K562 (cell line): ENCODE measurements at regions not wholly inside any gene's neighbourhood (a gene's known extent, or its start where the extent isn't known, plus 50 kb on each side); places are given as distances from the start of the nearest gene placed in this dataset.

Experiments
- ATAC-seq: fragments of 200-7000 bp; cut with Tn5 transposase; 3 replicates; pipeline ENCODE4 v1.9.1; 2020; ENCODE audit warnings: moderate library complexity
- BruUV-seq: library from RNA; stranded (reverse); fragments of 400-500 nt; replicated peaks from 2 replicates; lab custom pipeline; 2021; lab: Mats Ljungman, UMichigan
- CTCF ChIA-PET: fragments of 300-600 bp; formaldehyde crosslinking; extraction: SDS; loops from one replicate; lab custom pipeline; 2021; ENCODE audit warnings: low intra/inter-chr PET ratio; lab: Yijun Ruan, JAX
- POLR2A ChIA-PET: fragments of 300-600, 350-650 bp; sonication (Branson Sonifier 250); formaldehyde crosslinking; extraction: SDS; loops from one replicate; lab custom pipeline; 2021; ENCODE audit warnings: antibody characterized with exemption, inconsistent platforms; lab: Yijun Ruan, JAX
- DNase-seq, 4 experiments: peaks; one replicate each; pipeline versions ENCODE4 v3.0.0 to v3.0.0-alpha.2; 2011 to 2018; ENCODE audit warnings: low spot score in 3 of 4, mixed read lengths in 3 of 4; ENCODE audit errors: extremely low read depth in 1 of 4
- FAIRE-seq: peaks from 2 replicates; lab custom pipeline; 2011; peaks lifted over from hg19 to GRCh38; lab: Jason Lieb, UNC
- H2AFZ ChIP-seq: 2 replicates; pipeline ENCODE4 v1.6.0; 2011; ENCODE audit warnings: low read depth, low read length, control low read depth, inconsistent platforms
- H3K27ac ChIP-seq: fragments of 200-600 bp; 3 replicates; pipeline ENCODE4 v1.8.0; 2011; ENCODE audit warnings: low read depth, mild to moderate bottlenecking, control low read depth, inconsistent platforms, low read length, moderate library complexity, mixed read lengths; ENCODE audit errors: extremely low read depth
- H3K27me3 ChIP-seq, 2 experiments: fragments of 300-600 bp in 1 of 2; 2 replicates in 1 of 2; 3 replicates in 1 of 2; pipeline versions ENCODE4 v1.6.0 to v1.8.0; 2011; ENCODE audit warnings: inconsistent platforms in 2 of 2, low read length in 2 of 2, mild to moderate bottlenecking in 1 of 2, mixed read lengths in 1 of 2, moderate library complexity in 1 of 2; ENCODE audit not compliant: control insufficient read depth in 2 of 2, insufficient read depth in 2 of 2
- H3K36me3 ChIP-seq: fragments of 300-600 bp; 3 replicates; pipeline ENCODE4 v1.8.0; 2011; ENCODE audit warnings: mild to moderate bottlenecking, low read length, inconsistent platforms; ENCODE audit not compliant: control insufficient read depth, insufficient read depth
- H3K4me1 ChIP-seq, 2 experiments: fragments of 200-600 bp in 1 of 2; replicated peaks in 1 of 2; 2 replicates in 1 of 2; 3 replicates in 1 of 2; pipeline versions ENCODE4 v1.5.1 to v1.8.0; 2011; ENCODE audit warnings: inconsistent platforms in 2 of 2, low read length in 2 of 2, mild to moderate bottlenecking in 1 of 2, mixed read lengths in 1 of 2, moderate library complexity in 1 of 2; ENCODE audit not compliant: control insufficient read depth in 2 of 2, insufficient read depth in 2 of 2
- H3K4me2 ChIP-seq: 2 replicates; pipeline ENCODE4 v1.6.1; 2011; ENCODE audit warnings: low read length, control low read depth, inconsistent platforms, mixed read lengths; ENCODE audit not compliant: insufficient read depth
- H3K4me3 ChIP-seq: fragments of 200-600 bp; sonication (generic), shearing (Covaris generic); 2 replicates; pipeline ENCODE4 v1.5.1; 2016; ENCODE audit warnings: control low read depth, inconsistent platforms
- H3K79me2 ChIP-seq: fragments of 200-600 bp; 3 replicates; pipeline ENCODE4 v1.8.0; 2011; ENCODE audit warnings: low read length, inconsistent platforms; ENCODE audit not compliant: control insufficient read depth, insufficient read depth
- H3K9ac ChIP-seq, 2 experiments: 2 replicates each; pipeline versions ENCODE4 v1.6.0 to v1.6.1; 2011; ENCODE audit warnings: low read depth in 2 of 2, low read length in 2 of 2, control low read depth in 1 of 2, inconsistent platforms in 1 of 2, mild to moderate bottlenecking in 1 of 2, mixed read lengths in 1 of 2; ENCODE audit not compliant: insufficient read depth in 1 of 2
- H3K9me1 ChIP-seq: one replicate; pipeline ENCODE4 v1.6.0; 2011; ENCODE audit warnings: inconsistent platforms, mild to moderate bottlenecking, low read length, moderate library complexity; ENCODE audit not compliant: control insufficient read depth, insufficient read depth
- H3K9me3 ChIP-seq: replicated peaks from 2 replicates; pipeline ENCODE4 v1.5.1; 2011; ENCODE audit warnings: low read depth, low read length, inconsistent platforms; ENCODE audit not compliant: control insufficient read depth, insufficient read depth
- H4K20me1 ChIP-seq: replicated peaks from 2 replicates; pipeline ENCODE4 v1.6.1; 2011; ENCODE audit warnings: low read length, inconsistent platforms, mixed read lengths; ENCODE audit not compliant: control insufficient read depth, insufficient read depth
- COPS2 ChIP-seq: fragments of 450-650 bp; conservative IDR thresholded peaks from 2 replicates; pipeline ENCODE4 v1.6.1; 2016; ENCODE audit warnings: mild to moderate bottlenecking, moderate library complexity
- HDAC1 ChIP-seq, 2 experiments: fragments of 450-650 bp; IDR thresholded peaks; 2 replicates each; pipeline ENCODE4 v1.6.1; 2016 to 2017; ENCODE audit warnings: inconsistent platforms in 1 of 2, mild to moderate bottlenecking in 1 of 2, moderate library complexity in 1 of 2
- MAFG ChIP-seq: fragments of 450-650 bp; conservative IDR thresholded peaks from 2 replicates; pipeline ENCODE4 v1.6.1; 2016; ENCODE audit warnings: missing genetic modification characterization, missing compliant biosample characterization
- NFE2 ChIP-seq: IDR thresholded peaks from 2 replicates; pipeline ENCODE4 v1.6.1; 2014; ENCODE audit warnings: antibody characterized with exemption, low read depth
- NONO ChIP-seq, 2 experiments: fragments of 200-400 bp in 1 of 2; fragments of 450-650 bp in 1 of 2; formaldehyde crosslinking in 1 of 2; IDR thresholded peaks; 2 replicates each; pipeline ENCODE4 v1.6.1; 2017; ENCODE audit warnings: low read depth in 2 of 2, mild to moderate bottlenecking in 2 of 2, moderate library complexity in 2 of 2, low read length in 1 of 2
- TCFL5 ChIP-seq: fragments of 250-450 bp; sonication (Bioruptor Pico); conservative IDR thresholded peaks from 2 replicates; pipeline ENCODE4 v1.6.1; 2021; ENCODE audit warnings: mild to moderate bottlenecking, moderate library complexity, matching md5 sums
- ZNF174 ChIP-seq: fragments of 250-450 bp; sonication (Bioruptor Pico); IDR thresholded peaks from 2 replicates; pipeline ENCODE4 v1.4.0; 2020; ENCODE audit warnings: mild to moderate bottlenecking
- whole genome bisulfite sequencing: fragments of 100-300 bp; shearing (Covaris generic); methylation state at CpG from one replicate; pipeline ENCODE4 v1.1.6; 2016; ENCODE audit warnings: low coverage, mixed read lengths; ENCODE audit not compliant: insufficient coverage; ENCODE audit errors: missing lambda C conversion rate; 5-methylcytosine and 5-hydroxymethylcytosine counted together
- in situ Hi-C: fragments of 300-500 bp; cut with MboI; formaldehyde crosslinking; loops from 4 replicates; pipeline ENCODE4 v1.15.0; 2018; ENCODE audit warnings: inconsistent platforms, mixed read lengths
- intact Hi-C: fragments of 100-400 bp; cut with micrococcal nuclease; formaldehyde crosslinking; loops from 2 replicates; pipeline ENCODE4 v1.14.2; 2022
- TF ChIP-seq, protein P1 (sequence below): fragments of 450-650 bp; formaldehyde crosslinking; IDR thresholded peaks from 2 replicates; pipeline ENCODE4 v1.4.0; 2020; ENCODE audit warnings: mild to moderate bottlenecking, moderate library complexity

DNA sequence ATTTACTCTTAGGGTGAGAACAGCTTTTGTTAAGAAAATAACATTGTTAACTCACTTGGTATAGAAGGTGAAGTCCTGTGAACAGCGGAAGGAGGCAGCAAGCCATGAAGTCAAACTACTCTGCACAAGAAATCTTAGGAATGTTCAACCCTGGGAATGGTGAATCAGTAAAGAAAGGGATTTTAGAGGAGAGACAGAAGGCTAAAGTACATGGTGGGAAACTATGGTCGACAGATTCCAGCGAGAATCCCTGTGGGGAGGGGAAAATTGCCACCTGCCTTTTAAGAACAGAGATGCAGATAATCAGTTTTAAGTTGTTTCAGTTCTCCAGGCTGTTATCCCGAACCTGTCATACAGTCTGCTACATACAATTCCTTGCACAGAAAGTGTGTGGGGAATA is 63.2 kb upstream of the PTPRR start:
- H3K27ac ChIP-seq: no peak overlapping the region
- H3K4me3 ChIP-seq: no peak overlapping the region
- H3K36me3 ChIP-seq: no peaks in the 10 kb centered on the region
- no peaks in the 10 kb centered on the region for H4K20me1 ChIP-seq
- DNase-seq: no peak
- in situ Hi-C loops (no loop called here), intact Hi-C loops (no loop called here)
- no peak overlapping the region for H2AFZ ChIP-seq
- no TSS peak for BruUV-seq
- no peaks in the 10 kb centered on the region for H3K27me3 ChIP-seq
- no peaks in the 10 kb centered on the region for H3K4me1 ChIP-seq
- no peaks in the 10 kb centered on the region for H3K9me1 ChIP-seq
- ATAC-seq: no peak
- TF ChIP-seq ZNF174 (no peak), TCFL5 (no peak), MAFG (tag) (no peak), NONO (IDR thresholded peaks at IDR 0.05; ENCODE audit: low read depth in 2 of 2, low read length in 1 of 2) (no peak), HDAC1 (IDR thresholded peaks at IDR 0.05) (no peak), COPS2 (no peak), NFE2 (no peak)
- TF ChIP-seq, protein P1, sequence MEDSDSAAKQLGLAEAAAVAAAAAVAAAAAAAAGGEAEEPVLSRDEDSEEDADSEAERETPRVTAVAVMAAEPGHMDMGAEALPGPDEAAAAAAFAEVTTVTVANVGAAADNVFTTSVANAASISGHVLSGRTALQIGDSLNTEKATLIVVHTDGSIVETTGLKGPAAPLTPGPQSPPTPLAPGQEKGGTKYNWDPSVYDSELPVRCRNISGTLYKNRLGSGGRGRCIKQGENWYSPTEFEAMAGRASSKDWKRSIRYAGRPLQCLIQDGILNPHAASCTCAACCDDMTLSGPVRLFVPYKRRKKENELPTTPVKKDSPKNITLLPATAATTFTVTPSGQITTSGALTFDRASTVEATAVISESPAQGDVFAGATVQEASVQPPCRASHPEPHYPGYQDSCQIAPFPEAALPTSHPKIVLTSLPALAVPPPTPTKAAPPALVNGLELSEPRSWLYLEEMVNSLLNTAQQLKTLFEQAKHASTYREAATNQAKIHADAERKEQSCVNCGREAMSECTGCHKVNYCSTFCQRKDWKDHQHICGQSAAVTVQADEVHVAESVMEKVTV: no peak
- H3K9me3 ChIP-seq: no peaks in the 10 kb centered on the region
- POLR2A ChIA-PET: no interaction called here
- FAIRE-seq: no peak
- WGBS: 2% methylated on average over 4 of the region's 4 CpGs
- CTCF ChIA-PET: no interaction called here
- H3K9ac ChIP-seq: no peak overlapping the region
- no peak overlapping the region for H3K4me2 ChIP-seq
- H3K79me2 ChIP-seq: no peaks in the 10 kb centered on the region
